ENCODE measurements at regions not wholly inside any gene's neighbourhood (a gene's known extent, or its start where the extent isn't known, plus 50 kb on each side); places are given as distances from the start of the nearest gene placed in this dataset.

DNA sequence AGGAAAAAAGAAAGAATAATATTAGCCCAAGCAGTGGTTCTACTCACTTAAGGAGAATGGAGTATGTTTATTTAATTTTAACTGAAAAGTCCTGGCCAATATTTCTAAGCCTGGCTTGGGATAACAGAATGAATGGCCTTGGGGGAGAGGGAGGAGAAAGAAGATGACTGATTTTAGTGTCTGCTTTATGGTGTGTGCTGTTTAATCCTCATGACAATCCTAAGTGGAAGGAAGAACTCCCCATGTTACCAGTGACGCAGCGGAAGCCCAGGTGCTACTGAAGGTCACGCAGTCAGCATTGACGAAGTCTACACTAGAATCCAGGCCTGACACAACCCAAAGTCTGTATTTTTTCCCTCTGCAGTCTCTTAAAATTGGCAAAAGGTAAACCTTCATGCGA, 50.5 kb downstream of the PALM2AKAP2 start:
- no peak overlapping the region for H3K4me3 ChIP-seq
- ATAC-seq (no peak), DNase-seq (no peak)
- no peaks in the 10 kb centered on the region for H3K4me1 ChIP-seq (ENCODE audit: low read depth)
- intact Hi-C loops (cut with DNase I, micrococcal nuclease) = no loop called here
- no peaks in the 10 kb centered on the region for H3K9me3 ChIP-seq
- TF ChIP-seq, protein P1, sequence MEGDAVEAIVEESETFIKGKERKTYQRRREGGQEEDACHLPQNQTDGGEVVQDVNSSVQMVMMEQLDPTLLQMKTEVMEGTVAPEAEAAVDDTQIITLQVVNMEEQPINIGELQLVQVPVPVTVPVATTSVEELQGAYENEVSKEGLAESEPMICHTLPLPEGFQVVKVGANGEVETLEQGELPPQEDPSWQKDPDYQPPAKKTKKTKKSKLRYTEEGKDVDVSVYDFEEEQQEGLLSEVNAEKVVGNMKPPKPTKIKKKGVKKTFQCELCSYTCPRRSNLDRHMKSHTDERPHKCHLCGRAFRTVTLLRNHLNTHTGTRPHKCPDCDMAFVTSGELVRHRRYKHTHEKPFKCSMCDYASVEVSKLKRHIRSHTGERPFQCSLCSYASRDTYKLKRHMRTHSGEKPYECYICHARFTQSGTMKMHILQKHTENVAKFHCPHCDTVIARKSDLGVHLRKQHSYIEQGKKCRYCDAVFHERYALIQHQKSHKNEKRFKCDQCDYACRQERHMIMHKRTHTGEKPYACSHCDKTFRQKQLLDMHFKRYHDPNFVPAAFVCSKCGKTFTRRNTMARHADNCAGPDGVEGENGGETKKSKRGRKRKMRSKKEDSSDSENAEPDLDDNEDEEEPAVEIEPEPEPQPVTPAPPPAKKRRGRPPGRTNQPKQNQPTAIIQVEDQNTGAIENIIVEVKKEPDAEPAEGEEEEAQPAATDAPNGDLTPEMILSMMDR (IDR thresholded peaks at IDR 0.05) = no peak
- no peaks in the 10 kb centered on the region for H3K36me3 ChIP-seq (ENCODE audit: low read depth)

DNA sequence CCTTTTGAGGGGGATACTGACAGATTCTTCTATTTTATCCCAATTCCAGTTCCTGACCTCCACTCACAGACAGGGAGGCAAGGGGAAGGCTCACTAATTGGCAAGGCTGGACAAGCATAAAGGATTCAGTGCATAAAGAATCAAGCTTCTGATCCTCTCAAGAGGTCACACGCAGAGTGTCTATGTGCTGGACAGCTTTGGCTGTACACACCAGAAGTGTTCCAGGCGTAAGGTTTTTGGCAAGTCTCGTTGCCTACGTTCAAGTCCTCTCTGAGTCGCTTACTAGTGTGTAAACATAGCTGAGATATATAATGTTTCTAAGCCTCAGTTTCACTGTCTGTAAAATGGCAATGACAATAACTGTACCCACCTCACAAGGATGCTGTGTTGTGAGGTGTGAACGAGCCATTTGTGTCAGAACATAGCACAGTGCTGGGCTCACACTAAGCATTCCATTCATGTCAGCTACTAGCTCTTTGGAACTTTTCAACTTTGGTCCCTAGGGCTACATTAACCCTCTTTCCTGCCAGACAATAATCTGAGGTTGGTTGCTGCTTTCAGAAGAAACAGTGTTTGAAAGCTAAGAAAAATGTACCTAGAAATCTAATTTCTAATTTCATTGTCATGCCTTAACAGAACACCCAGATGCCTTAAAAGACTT, 52.1 kb downstream of the PALM2AKAP2 start:
- H3K4me3 ChIP-seq = no peak overlapping the region
- no peaks in the 10 kb centered on the region for H3K9me3 ChIP-seq
- no peak for ATAC-seq
- intact Hi-C loops (cut with DNase I, micrococcal nuclease) = no loop called here
- H3K4me1 ChIP-seq (ENCODE audit: low read depth) = no peaks in the 10 kb centered on the region
- DNase-seq = no peak
- TF ChIP-seq, protein P1 (IDR thresholded peaks at IDR 0.05) = no peak
- H3K36me3 ChIP-seq (ENCODE audit: low read depth) = no peaks in the 10 kb centered on the region

DNA sequence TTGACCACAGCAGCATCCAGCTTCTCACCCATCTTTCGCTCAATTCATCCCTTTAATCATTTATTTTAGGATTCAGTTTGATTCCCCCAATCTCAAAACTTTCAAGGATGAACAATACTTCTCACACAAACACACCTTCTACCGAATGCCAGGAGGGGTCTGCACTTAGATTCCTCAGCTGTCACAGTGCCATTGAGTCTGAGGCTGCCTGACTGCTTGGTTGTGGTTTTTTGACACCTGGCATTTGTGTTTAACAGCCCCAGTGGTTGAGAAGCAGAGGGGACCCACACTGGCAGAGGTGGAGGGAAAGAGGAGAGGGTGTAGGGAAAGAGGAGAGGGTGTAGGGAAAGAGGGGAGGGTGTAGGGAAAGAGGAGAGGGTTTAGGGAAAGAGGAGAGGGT, 54.9 kb downstream of the PALM2AKAP2 start:
- Histone ChIP-seq H3K4me3 (no peak overlapping the region), H3K4me1 (ENCODE audit: low read depth) (no peaks in the 10 kb centered on the region), H3K36me3 (ENCODE audit: low read depth) (no peaks in the 10 kb centered on the region), H3K9me3 (no peaks in the 10 kb centered on the region)
- TF ChIP-seq, protein P1 (IDR thresholded peaks at IDR 0.05) = no peak
- no peak for ATAC-seq
- intact Hi-C loops (cut with DNase I, micrococcal nuclease) = no loop called here
- DNase-seq = no peak

DNA sequence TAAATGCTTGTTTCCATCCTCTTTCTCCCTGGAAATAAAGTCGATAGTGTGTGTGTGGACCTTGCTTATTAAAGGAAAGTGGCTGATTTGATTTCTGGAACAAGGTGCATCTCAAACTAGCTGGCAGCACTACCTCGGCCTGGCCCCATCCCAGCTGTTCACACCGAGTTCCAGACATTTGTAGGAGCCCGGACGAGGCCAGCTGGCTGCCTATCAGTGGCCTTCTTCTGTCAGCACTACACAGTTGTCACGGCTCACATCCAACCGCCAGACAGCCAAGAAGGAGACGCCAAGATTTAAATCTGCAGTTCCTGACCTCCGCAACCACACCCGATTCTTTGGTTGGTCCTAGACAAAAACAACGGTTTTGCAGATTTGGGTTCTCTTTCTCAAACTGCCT, 63.6 kb downstream of the PALM2AKAP2 start:
- TF ChIP-seq, protein P1 (IDR thresholded peaks at IDR 0.05) = no peak
- Histone ChIP-seq H3K4me1 (ENCODE audit: low read depth) (no peaks in the 10 kb centered on the region), H3K4me3 (no peak overlapping the region), H3K36me3 (ENCODE audit: low read depth) (no peaks in the 10 kb centered on the region), H3K9me3 (no peaks in the 10 kb centered on the region)
- ATAC-seq (no peak), DNase-seq (no peak)
- intact Hi-C loops (cut with DNase I, micrococcal nuclease) = no loop called here

DNA sequence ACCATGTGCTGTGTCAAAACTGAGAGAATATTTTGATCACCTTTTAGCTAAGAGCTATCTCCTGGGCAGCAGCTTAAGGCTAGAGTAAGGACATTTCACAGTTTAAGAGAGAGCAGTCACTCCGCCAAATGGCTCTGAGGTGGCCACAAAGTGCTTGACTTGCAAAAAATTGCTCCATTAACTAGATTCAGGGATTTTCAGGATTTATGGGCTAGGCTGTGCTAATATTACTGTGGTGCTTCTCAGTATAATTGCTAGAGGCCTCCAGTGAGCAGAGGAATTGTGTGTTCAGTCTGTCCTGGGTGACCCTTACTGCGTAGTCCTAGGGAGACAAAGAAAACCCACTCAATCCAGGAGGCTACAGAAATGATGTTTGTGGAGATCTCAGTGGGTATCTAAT, 65.2 kb downstream of the PALM2AKAP2 start:
- Histone ChIP-seq H3K36me3 (ENCODE audit: low read depth) (no peaks in the 10 kb centered on the region), H3K4me1 (ENCODE audit: low read depth) (no peaks in the 10 kb centered on the region), H3K9me3 (no peaks in the 10 kb centered on the region), H3K4me3 (no peak overlapping the region)
- TF ChIP-seq, protein P1 (IDR thresholded peaks at IDR 0.05) = no peak
- intact Hi-C loops (cut with DNase I, micrococcal nuclease) = no loop called here
- no peak for ATAC-seq
- DNase-seq = no peak

DNA sequence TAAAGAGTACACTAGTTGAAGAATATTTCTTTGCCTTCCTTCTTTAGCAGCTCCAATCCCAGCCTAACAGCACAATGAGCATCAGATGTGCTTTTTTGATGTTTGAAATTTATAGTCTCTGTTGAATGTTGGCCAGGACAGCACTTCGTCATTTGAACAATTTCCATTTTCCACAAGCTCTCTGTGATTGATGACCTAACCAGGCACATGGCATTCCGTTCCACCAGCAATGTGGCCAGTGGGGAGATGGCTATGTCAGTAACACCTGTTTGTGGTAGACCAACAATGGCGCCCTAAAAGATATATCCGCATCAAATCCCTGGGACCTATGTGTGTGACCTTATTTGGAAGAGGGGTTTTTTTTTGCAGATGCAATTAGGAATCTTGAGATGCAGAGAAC, 66.8 kb downstream of the PALM2AKAP2 start:
- no peak for DNase-seq
- intact Hi-C loops (cut with DNase I, micrococcal nuclease) = no loop called here
- Histone ChIP-seq H3K4me1 (ENCODE audit: low read depth) (no peaks in the 10 kb centered on the region), H3K36me3 (ENCODE audit: low read depth) (no peaks in the 10 kb centered on the region), H3K9me3 (no peaks in the 10 kb centered on the region), H3K4me3 (no peak overlapping the region)
- TF ChIP-seq, protein P1 (IDR thresholded peaks at IDR 0.05) = no peak
- no peak for ATAC-seq

Data from mucosa of descending colon (tissue), 3 donors.